GM12892 (cell line): ENCODE measurements at regions not wholly inside any gene's neighbourhood (a gene's known extent, or its start where the extent isn't known, plus 50 kb on each side); places are given as distances from the start of the nearest gene placed in this dataset.

Source experiments
- POLR2A ChIP-seq: IDR thresholded peaks from 2 replicates; pipeline ENCODE4 v1.6.1; 2011; ENCODE audit warnings: low read depth, low read length, control low read depth
- TAF1 ChIP-seq: IDR thresholded peaks from 2 replicates; pipeline ENCODE4 v1.6.1; 2011; ENCODE audit warnings: low read depth, mild to moderate bottlenecking, control low read depth, low read length, borderline replicate concordance

GRCh38 chr17:68801335-68802247 is 153.6 kb downstream of the ABCA8 start:
- TF ChIP-seq TAF1, result no peak
- TF ChIP-seq POLR2A, result no peak
